Left lung (tissue), 4 donors: ENCODE measurements at regions not wholly inside any gene's neighbourhood (a gene's known extent, or its start where the extent isn't known, plus 50 kb on each side); places are given as distances from the start of the nearest gene placed in this dataset.
A peak's percentile ranks its signal among the peaks of the same experiment; 100 is the strongest.

Experiments
- ATAC-seq: fragments of 200-7000 bp; cut with Tn5 transposase; one replicate; pipeline ENCODE4 v1.9.1; 2020; ENCODE audit warnings: moderate library complexity
- DNase-seq, 4 donors: peaks; one replicate each; pipeline ENCODE4 v3.0.0-alpha.2; 2013 to 2020
- H3K27ac ChIP-seq, 2 donors: fragments of 200-600 bp; sonication (generic) in 1 of 2; one replicate each; pipeline versions ENCODE4 v1.5.0 to v1.8.0; 2020 to 2021
- H3K27me3 ChIP-seq, 2 donors: fragments of 200-600 bp; sonication (generic) in 1 of 2; one replicate each; pipeline versions ENCODE4 v1.5.0 to v1.8.0; 2020 to 2021
- H3K36me3 ChIP-seq, 2 donors: fragments of 200-600 bp; sonication (generic) in 1 of 2; one replicate each; pipeline versions ENCODE4 v1.5.0 to v1.8.0; 2020 to 2021
- H3K4me1 ChIP-seq, 2 donors: fragments of 200-600 bp; one replicate each; pipeline ENCODE4 v1.8.0; 2021
- H3K4me3 ChIP-seq, 2 donors: fragments of 200-600 bp; sonication (generic) in 1 of 2; one replicate each; pipeline versions ENCODE4 v1.5.0 to v1.8.0; 2020 to 2021; ENCODE audit warnings: mild to moderate bottlenecking in 1 of 2
- H3K9me3 ChIP-seq, 2 donors: fragments of 200-600 bp; sonication (generic) in 1 of 2; one replicate each; pipeline versions ENCODE4 v1.5.0 to v1.8.0; 2020 to 2021
- CTCF ChIP-seq, 2 donors: fragments of 200-600 bp; sonication (generic) in 1 of 2; IDR thresholded peaks; one replicate each; pipeline versions ENCODE4 v1.5.0 to v1.8.0; 2021; ENCODE audit warnings: antibody characterized with exemption in 2 of 2
- intact Hi-C, 2 donors: fragments of 100-400 bp; cut with DNase I; formaldehyde crosslinking; loops; one replicate each; pipeline versions ENCODE4 v1.11.2 to v1.14.2; 2022
- donor health status: DM: no; HTN: yes; CAD: no.
- donor health status: DM: no; HTN: no; CAD: no.

GRCh38 chr9:119071636-119072035 is 297.6 kb downstream of the BRINP1 start:
- H3K27me3 ChIP-seq = no peaks in the 10 kb centered on the region

GRCh38 chr9:119074017-119074416 is 295.2 kb downstream of the BRINP1 start:
- H3K27me3 ChIP-seq = no peaks in the 10 kb centered on the region
- H3K9me3 ChIP-seq = no peaks in the 10 kb centered on the region
- no peak overlapping the region for H3K4me3 ChIP-seq
- intact Hi-C loops = no loop called here
- TF ChIP-seq CTCF (IDR thresholded peaks at IDR 0.05) = no peak
- no peak overlapping the region for H3K27ac ChIP-seq
- H3K4me1 ChIP-seq = no peaks in the 10 kb centered on the region
- H3K36me3 ChIP-seq = no peaks in the 10 kb centered on the region
- ATAC-seq = no peak
- DNase-seq = no peak

More at GRCh38 chr9:119071636-119072035, 297.6 kb downstream of the BRINP1 start:
- H3K4me1 ChIP-seq = no peaks in the 10 kb centered on the region
- peaks cover 0 to 5% of the 10 kb centered on the region in 2 donors for H3K9me3 ChIP-seq
- DNase-seq = no peak
- no peak overlapping the region for H3K4me3 ChIP-seq
- no peak overlapping the region for H3K27ac ChIP-seq
- no peaks in the 10 kb centered on the region for H3K36me3 ChIP-seq
- TF ChIP-seq CTCF (IDR thresholded peaks at IDR 0.05) = no peak
- ATAC-seq = peak; percentile 50
- intact Hi-C loops = no loop called here

- DNase-seq (no peak), ATAC-seq (no peak)
- H3K27ac ChIP-seq = no peak overlapping the region
- H3K4me1 ChIP-seq = no peaks in the 10 kb centered on the region
- no peaks in the 10 kb centered on the region for H3K9me3 ChIP-seq
- no peak for TF ChIP-seq CTCF (IDR thresholded peaks at IDR 0.05)
- intact Hi-C loops = no loop called here
- no peak overlapping the region for H3K4me3 ChIP-seq
- H3K27me3 ChIP-seq = no peaks in the 10 kb centered on the region
- no peaks in the 10 kb centered on the region for H3K36me3 ChIP-seq
Observed at GRCh38 chr9:119078015-119078414, 291.2 kb downstream of the BRINP1 start.

GRCh38 chr9:119083673-119084072 is 285.6 kb downstream of the BRINP1 start:
- H3K27ac ChIP-seq = no peak overlapping the region
- no peaks in the 10 kb centered on the region for H3K27me3 ChIP-seq
- intact Hi-C loops = no loop called here
- DNase-seq (no peak), ATAC-seq (peak; percentile 26)
- H3K4me1 ChIP-seq = no peaks in the 10 kb centered on the region
- H3K9me3 ChIP-seq = no peaks in the 10 kb centered on the region
- TF ChIP-seq CTCF (IDR thresholded peaks at IDR 0.05) = no peak
- H3K4me3 ChIP-seq = no peak overlapping the region
- H3K36me3 ChIP-seq = no peaks in the 10 kb centered on the region

GRCh38 chr9:119086590-119086989 is 282.6 kb downstream of the BRINP1 start:
- Histone ChIP-seq H3K4me3 (no peak overlapping the region), H3K4me1 (no peaks in the 10 kb centered on the region), H3K36me3 (no peaks in the 10 kb centered on the region), H3K27me3 (no peaks in the 10 kb centered on the region), H3K27ac (no peak overlapping the region), H3K9me3 (no peaks in the 10 kb centered on the region)
- DNase-seq (no peak), ATAC-seq (no peak)
- no peak for TF ChIP-seq CTCF (IDR thresholded peaks at IDR 0.05)
- intact Hi-C loops = no loop called here
